ENCODE measurements at regions not wholly inside any gene's neighbourhood (a gene's known extent, or its start where the extent isn't known, plus 50 kb on each side); places are given as distances from the start of the nearest gene placed in this dataset.

GRCh38 chr14:24708684-24709083 is 74.7 kb upstream of the GZMB start:
- BruUV-seq (replicated peaks) = no TSS peak
- H3K4me1 ChIP-seq (ENCODE audit: insufficient read depth, low read length, poor library complexity, severe bottlenecking) = peaks cover 14% of the 10 kb centered on the region
- no peak for TF ChIP-seq CTCF (conservative IDR thresholded peaks at IDR 0.05; ENCODE audit: low read length)
- TF ChIP-seq EZH2phosphoT487 (IDR thresholded peaks at IDR 0.05; ENCODE audit: borderline replicate concordance, low read depth, low read length) = no peak
- ChIA-PET CTCF (ENCODE audit: unreplicated experiment) (no interaction called here), POLR2A (interaction anchor here (0.6 to 0.9 kb wide), 2 partner anchors 25 to 129 kb away, joined by 3 read pairs; no protein-coding TSS in a partner anchor)
- H3K27ac ChIP-seq (ENCODE audit: low read depth, low read length, poor library complexity, severe bottlenecking) = no peak overlapping the region
- H2AFZ ChIP-seq (ENCODE audit: low read length) = no peak overlapping the region
- H3K9me3 ChIP-seq (ENCODE audit: low read length) = no peaks in the 10 kb centered on the region
- no peak for DNase-seq (ENCODE audit: low spot score)
- no peak overlapping the region for H3K4me3 ChIP-seq (ENCODE audit: low read depth, low read length, poor library complexity, severe bottlenecking)
- no peaks in the 10 kb centered on the region for H3K79me2 ChIP-seq (ENCODE audit: insufficient read depth, low read depth, low read length)
- H4K20me1 ChIP-seq (ENCODE audit: insufficient read depth, low read length) = no peaks in the 10 kb centered on the region
- H3K36me3 ChIP-seq (ENCODE audit: insufficient read depth, low read length) = no peaks in the 10 kb centered on the region
- intact Hi-C loops (cut with micrococcal nuclease; ENCODE audit: unreplicated experiment) = no loop called here
- no peak overlapping the region for H3K4me2 ChIP-seq (ENCODE audit: low read length)
- no peaks in the 10 kb centered on the region for H3K9me2 ChIP-seq (ENCODE audit: insufficient read depth, low read length)

GRCh38 chr14:24706351-24706750 is 72.4 kb upstream of the GZMB start:
- POLR2A ChIA-PET = interaction anchor here (2.6 kb wide), 1 partner anchor 31 kb away, joined by 7 read pairs; no protein-coding TSS in a partner anchor
- no TSS peak for BruUV-seq (replicated peaks)
- no peak for TF ChIP-seq CTCF (conservative IDR thresholded peaks at IDR 0.05; ENCODE audit: low read length)
- TF ChIP-seq EZH2phosphoT487 (IDR thresholded peaks at IDR 0.05; ENCODE audit: borderline replicate concordance, low read depth, low read length) = no peak

GRCh38 chr14:24705840-24706239 is 71.8 kb upstream of the GZMB start:
- Histone ChIP-seq H3K27ac (ENCODE audit: low read depth, low read length, poor library complexity, severe bottlenecking) (no peak overlapping the region), H3K36me3 (ENCODE audit: insufficient read depth, low read length) (no peaks in the 10 kb centered on the region), H3K9me3 (ENCODE audit: low read length) (no peaks in the 10 kb centered on the region), H3K79me2 (ENCODE audit: insufficient read depth, low read depth, low read length) (no peaks in the 10 kb centered on the region), H2AFZ (ENCODE audit: low read length) (peak overlapping the region; percentile 46; the same call in 1 of the 2 replicates), H4K20me1 (ENCODE audit: insufficient read depth, low read length) (no peaks in the 10 kb centered on the region), H3K4me2 (ENCODE audit: low read length) (peak overlapping the region; percentile 31; the same call in 1 of the 2 replicates), H3K4me3 (ENCODE audit: low read depth, low read length, poor library complexity, severe bottlenecking) (no peak overlapping the region), H3K9me2 (ENCODE audit: insufficient read depth, low read length) (no peaks in the 10 kb centered on the region), H3K4me1 (ENCODE audit: insufficient read depth, low read length, poor library complexity, severe bottlenecking) (peaks cover 14% of the 10 kb centered on the region)
- DNase-seq (ENCODE audit: low spot score) = peak; percentile 41
- ChIA-PET CTCF (ENCODE audit: unreplicated experiment) (no interaction called here), POLR2A (interaction anchor here (0.6 to 2.6 kb wide), 2 partner anchors 31 to 76 kb away, joined by 4 to 7 read pairs; no protein-coding TSS in a partner anchor)
- BruUV-seq (replicated peaks) = no TSS peak
- TF ChIP-seq EZH2phosphoT487 (IDR thresholded peaks at IDR 0.05; ENCODE audit: borderline replicate concordance, low read depth, low read length) (no peak), CTCF (conservative IDR thresholded peaks at IDR 0.05; ENCODE audit: low read length) (no peak)
- intact Hi-C loops (cut with micrococcal nuclease; ENCODE audit: unreplicated experiment) = no loop called here

More at GRCh38 chr14:24706351-24706750, 72.4 kb upstream of the GZMB start:
- Histone ChIP-seq H3K36me3 (ENCODE audit: insufficient read depth, low read length) (no peaks in the 10 kb centered on the region), H3K9me3 (ENCODE audit: low read length) (no peaks in the 10 kb centered on the region), H3K4me3 (ENCODE audit: low read depth, low read length, poor library complexity, severe bottlenecking) (no peak overlapping the region), H2AFZ (ENCODE audit: low read length) (peak overlapping the region; percentile 46; the same call in 1 of the 2 replicates), H3K79me2 (ENCODE audit: insufficient read depth, low read depth, low read length) (no peaks in the 10 kb centered on the region), H3K9me2 (ENCODE audit: insufficient read depth, low read length) (no peaks in the 10 kb centered on the region), H3K4me1 (ENCODE audit: insufficient read depth, low read length, poor library complexity, severe bottlenecking) (peaks cover 14% of the 10 kb centered on the region), H3K4me2 (ENCODE audit: low read length) (no peak overlapping the region), H4K20me1 (ENCODE audit: insufficient read depth, low read length) (no peaks in the 10 kb centered on the region), H3K27ac (ENCODE audit: low read depth, low read length, poor library complexity, severe bottlenecking) (no peak overlapping the region)
- DNase-seq (ENCODE audit: low spot score) = no peak
- CTCF ChIA-PET (ENCODE audit: unreplicated experiment) = no interaction called here
- intact Hi-C loops (cut with micrococcal nuclease; ENCODE audit: unreplicated experiment) = no loop called here
